ENCODE measurements at regions not wholly inside any gene's neighbourhood (a gene's known extent, or its start where the extent isn't known, plus 50 kb on each side); places are given as distances from the start of the nearest gene placed in this dataset.
"Not testable (repeated sequence)": the region's sequence is repeated elsewhere in the genome, so short reads cannot be mapped to it uniquely, and the experiment has no call there.

DNA sequence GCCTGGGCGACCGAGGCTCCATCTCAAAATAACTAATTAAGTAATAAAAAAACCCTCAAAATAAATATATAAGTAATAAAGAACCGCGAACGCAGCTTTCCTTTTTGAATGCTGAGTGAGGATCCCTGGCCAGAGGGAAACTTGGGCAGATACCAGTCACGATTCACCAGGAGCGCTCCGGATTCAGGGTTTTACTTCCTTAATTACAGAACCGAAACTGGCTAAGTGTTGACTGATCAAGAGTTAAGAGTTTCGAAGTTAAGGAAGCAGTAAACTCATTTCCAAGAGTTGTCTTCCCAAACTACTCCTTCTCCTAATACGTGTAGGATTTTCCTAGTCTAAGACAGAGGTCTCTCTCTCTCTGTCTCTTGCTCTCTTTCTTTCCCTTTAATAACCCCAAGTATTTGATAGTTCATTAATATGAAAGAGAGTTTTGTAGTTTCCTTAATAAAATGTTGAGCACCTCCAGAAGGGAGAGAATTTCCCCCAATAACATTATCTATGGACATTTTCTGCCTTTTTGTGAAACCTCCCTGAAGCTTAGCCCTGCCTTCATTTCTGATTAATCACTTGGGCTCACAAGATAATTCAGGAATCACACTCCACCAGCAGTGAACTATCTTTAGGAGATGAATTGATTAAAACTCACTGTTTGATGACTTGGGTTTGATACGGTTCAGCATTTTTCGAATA, 61.4 kb upstream of the ZNF217 start:
- intact Hi-C loops (cut with DNase I; ENCODE audit: low total_unique reads) = no loop called here
- no peaks in the 10 kb centered on the region for H3K9me3 ChIP-seq
- H3K36me3 ChIP-seq = no peaks in the 10 kb centered on the region
- peak overlapping the region in 3 of 8 donors; percentile 1 to 24 (median 3) for H3K4me3 ChIP-seq
- no peaks in the 10 kb centered on the region for H3K27me3 ChIP-seq (replicated peaks in 1 of 7)
- DNase-seq = no peak
- 33 to 46% (median 44%) methylated on average over 13 of the region's 13 CpGs for WGBS, 5 donors
- TF ChIP-seq POLR2AphosphoS5 (IDR thresholded peaks at IDR 0.05) (no peak), POLR2A (IDR thresholded peaks at IDR 0.05) (no peak)
- TF ChIP-seq, protein P1, sequence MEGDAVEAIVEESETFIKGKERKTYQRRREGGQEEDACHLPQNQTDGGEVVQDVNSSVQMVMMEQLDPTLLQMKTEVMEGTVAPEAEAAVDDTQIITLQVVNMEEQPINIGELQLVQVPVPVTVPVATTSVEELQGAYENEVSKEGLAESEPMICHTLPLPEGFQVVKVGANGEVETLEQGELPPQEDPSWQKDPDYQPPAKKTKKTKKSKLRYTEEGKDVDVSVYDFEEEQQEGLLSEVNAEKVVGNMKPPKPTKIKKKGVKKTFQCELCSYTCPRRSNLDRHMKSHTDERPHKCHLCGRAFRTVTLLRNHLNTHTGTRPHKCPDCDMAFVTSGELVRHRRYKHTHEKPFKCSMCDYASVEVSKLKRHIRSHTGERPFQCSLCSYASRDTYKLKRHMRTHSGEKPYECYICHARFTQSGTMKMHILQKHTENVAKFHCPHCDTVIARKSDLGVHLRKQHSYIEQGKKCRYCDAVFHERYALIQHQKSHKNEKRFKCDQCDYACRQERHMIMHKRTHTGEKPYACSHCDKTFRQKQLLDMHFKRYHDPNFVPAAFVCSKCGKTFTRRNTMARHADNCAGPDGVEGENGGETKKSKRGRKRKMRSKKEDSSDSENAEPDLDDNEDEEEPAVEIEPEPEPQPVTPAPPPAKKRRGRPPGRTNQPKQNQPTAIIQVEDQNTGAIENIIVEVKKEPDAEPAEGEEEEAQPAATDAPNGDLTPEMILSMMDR (IDR thresholded peaks at IDR 0.05 in 8 of 11, conservative IDR thresholded peaks at IDR 0.05 in 3 of 11) = no peak
- peak overlapping the region; percentile 60 to 86 (median 80) for H3K27ac ChIP-seq
- H3K4me1 ChIP-seq = peaks cover 32 to 90% (median 75%) of the 10 kb centered on the region in 6 donors

DNA sequence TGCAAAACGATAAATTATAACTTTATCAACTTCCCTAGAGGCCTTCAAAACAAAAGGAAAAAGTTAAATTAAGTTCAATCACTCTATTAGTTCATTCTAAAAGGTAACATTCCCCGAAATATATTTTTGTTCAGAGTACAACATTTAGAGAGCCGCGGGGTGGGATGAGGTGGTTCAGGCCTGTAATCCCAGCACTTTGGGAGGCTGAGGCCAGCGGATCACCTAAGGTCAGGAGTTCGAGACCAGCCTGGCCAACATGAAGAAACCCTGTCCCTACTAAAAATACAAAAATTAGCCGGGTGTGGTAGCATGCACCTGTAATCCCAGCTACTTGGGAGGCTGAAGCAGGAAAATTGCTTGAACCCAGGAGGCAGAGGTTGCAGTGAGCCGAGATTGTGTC, 60.9 kb upstream of the ZNF217 start:
- Histone ChIP-seq H3K27ac (peak overlapping the region; percentile 60 to 86 (median 80)), H3K4me3 (peak overlapping the region in 2 of 8 donors; percentile 3 to 24), H3K4me1 (peaks cover 32 to 85% (median 70%) of the 10 kb centered on the region in 6 donors)
- WGBS, 5 donors = 77 to 87% (median 84%) methylated on average over 8 of the region's 8 CpGs
- H3K9me3 ChIP-seq; intact Hi-C loops (cut with DNase I; ENCODE audit: low total_unique reads); DNase-seq; H3K27me3 ChIP-seq (replicated peaks in 1 of 7); H3K36me3 ChIP-seq: not testable (repeated sequence)

DNA sequence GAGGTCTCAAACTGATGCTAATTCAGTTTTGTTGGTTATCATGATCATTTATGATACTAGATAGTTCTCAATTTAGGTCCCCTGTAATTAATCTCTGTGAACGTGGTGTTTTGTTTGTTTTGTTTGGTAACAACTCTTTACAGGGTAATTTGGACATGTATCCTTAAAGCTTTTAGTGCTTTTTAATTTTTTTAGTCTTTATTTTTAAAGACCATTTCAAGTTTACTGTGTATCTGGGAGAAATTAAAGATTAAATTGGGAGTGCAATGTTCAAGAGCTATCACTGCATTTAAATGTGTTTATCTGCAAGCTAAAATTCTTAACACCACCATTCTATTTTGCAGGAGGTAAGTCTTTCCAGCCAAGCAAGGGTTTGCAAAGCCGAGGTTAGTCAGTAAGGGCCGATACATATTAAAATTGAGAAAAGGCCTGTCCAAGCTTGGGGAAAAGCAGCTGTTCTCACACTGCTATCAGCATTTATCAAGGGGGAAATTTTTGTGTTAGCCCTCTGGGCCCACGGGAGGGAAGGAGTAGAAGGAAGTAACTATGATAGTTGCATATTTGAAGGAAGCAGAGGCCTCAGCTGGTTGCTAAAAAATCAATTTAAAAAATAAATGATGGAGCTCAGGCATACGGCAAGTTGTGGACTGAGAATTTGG, 59.3 kb upstream of the ZNF217 start:
- TF ChIP-seq, protein P1 (IDR thresholded peaks at IDR 0.05 in 8 of 11, conservative IDR thresholded peaks at IDR 0.05 in 3 of 11) = no peak
- TF ChIP-seq POLR2AphosphoS5 (IDR thresholded peaks at IDR 0.05) = no peak
- no peak for TF ChIP-seq POLR2A (IDR thresholded peaks at IDR 0.05)
- DNase-seq = no peak
- H3K36me3 ChIP-seq = no peaks in the 10 kb centered on the region
- no peaks in the 10 kb centered on the region for H3K27me3 ChIP-seq (replicated peaks in 1 of 7)
- H3K4me3 ChIP-seq = no peak overlapping the region
- peak overlapping the region; percentile 55 to 86 (median 79) for H3K27ac ChIP-seq
- intact Hi-C loops (cut with DNase I; ENCODE audit: low total_unique reads) = no loop called here
- peaks cover 32 to 70% (median 62%) of the 10 kb centered on the region in 6 donors for H3K4me1 ChIP-seq
- no peaks in the 10 kb centered on the region for H3K9me3 ChIP-seq
- 28 to 35% (median 33%) methylated on average over 5 of the region's 5 CpGs for WGBS, 5 donors

GRCh38 chr20:53652090-53652858, 58.6 kb upstream of the ZNF217 start:
- no peaks in the 10 kb centered on the region for H3K9me3 ChIP-seq
- intact Hi-C loops (cut with DNase I; ENCODE audit: low total_unique reads) = no loop called here
- WGBS, 5 donors = 12 to 20% (median 16%) methylated on average over 7 of the region's 7 CpGs
- no peaks in the 10 kb centered on the region for H3K36me3 ChIP-seq
- TF ChIP-seq POLR2AphosphoS5 (IDR thresholded peaks at IDR 0.05) = no peak
- TF ChIP-seq, protein P1 (IDR thresholded peaks at IDR 0.05 in 8 of 11, conservative IDR thresholded peaks at IDR 0.05 in 3 of 11) = no peak
- no peak for TF ChIP-seq POLR2A (IDR thresholded peaks at IDR 0.05)
- H3K27me3 ChIP-seq (replicated peaks in 1 of 7) = no peaks in the 10 kb centered on the region
- peak overlapping the region in 1 of 8 donors; percentile 23 for H3K4me3 ChIP-seq
- peak overlapping the region; percentile 55 to 86 (median 79) for H3K27ac ChIP-seq
- DNase-seq = no peak
- peaks cover 27 to 62% (median 55%) of the 10 kb centered on the region in 6 donors for H3K4me1 ChIP-seq

DNA sequence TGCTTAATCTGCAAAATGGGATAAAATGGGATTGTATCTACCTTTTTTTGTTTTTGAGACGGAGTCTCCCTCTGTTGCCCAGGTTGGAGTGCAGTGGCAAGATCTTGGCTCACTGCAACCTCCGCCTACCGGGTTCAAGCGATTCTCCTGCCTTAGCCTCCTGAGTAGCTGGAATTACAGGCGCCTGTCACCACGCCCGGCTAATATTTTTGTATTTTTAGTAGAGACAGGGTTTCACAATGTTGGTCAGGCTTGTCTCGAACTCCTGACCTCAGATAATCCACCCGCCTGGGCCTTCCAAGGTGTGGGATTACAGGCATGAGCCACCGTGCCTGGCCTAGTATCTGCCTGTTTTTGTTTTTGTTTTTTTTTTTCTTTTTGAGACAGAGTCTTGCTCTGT, 55.9 kb upstream of the ZNF217 start:
- H3K36me3 ChIP-seq; H3K4me3 ChIP-seq; H3K27me3 ChIP-seq (replicated peaks in 1 of 7); intact Hi-C loops (cut with DNase I; ENCODE audit: low total_unique reads); DNase-seq; H3K27ac ChIP-seq; H3K9me3 ChIP-seq: not testable (repeated sequence)
- peaks cover 8 to 46% (median 28%) of the 10 kb centered on the region in 6 donors for H3K4me1 ChIP-seq
- 90 to 97% (median 93%) methylated on average over 10 of the region's 10 CpGs for WGBS, 5 donors

All from spleen (tissue), 11 donors.